ENCODE measurements at regions not wholly inside any gene's neighbourhood (a gene's known extent, or its start where the extent isn't known, plus 50 kb on each side); places are given as distances from the start of the nearest gene placed in this dataset.

GRCh38 chr15:94600505-94600904 lies 369.1 kb downstream of the MCTP2 start:
- no peak for DNase-seq (ENCODE audit: low read depth in 1 of 2, low spot score in 1 of 2)
- Histone ChIP-seq H3K4me3 (replicated peaks; ENCODE audit: insufficient read depth, low read length) (no peak overlapping the region), H3K27me3 (ENCODE audit: insufficient read depth, poor library complexity, severe bottlenecking) (peaks cover 17% of the 10 kb centered on the region), H3K27ac (replicated peaks) (no peak overlapping the region)
- TF ChIP-seq REST (IDR thresholded peaks at IDR 0.05; ENCODE audit: insufficient replicate concordance, low read depth) (no peak), POLR2AphosphoS5 (IDR thresholded peaks at IDR 0.05; ENCODE audit: low read depth) (no peak), SPI1 (IDR thresholded peaks at IDR 0.05; ENCODE audit: borderline replicate concordance, low read depth) (no peak)

- TF ChIP-seq GABPA (IDR thresholded peaks at IDR 0.05; ENCODE audit: low read depth) = no peak
- no peak for TF ChIP-seq CTCF (IDR thresholded peaks at IDR 0.05; ENCODE audit: insufficient read depth, low read length)
- no peak for TF ChIP-seq REST (IDR thresholded peaks at IDR 0.05; ENCODE audit: insufficient replicate concordance, low read depth)
- no peak for TF ChIP-seq SPI1 (IDR thresholded peaks at IDR 0.05; ENCODE audit: borderline replicate concordance, low read depth)
- TF ChIP-seq POLR2AphosphoS5 (IDR thresholded peaks at IDR 0.05; ENCODE audit: low read depth) = no peak
- no peak overlapping the region for H3K27ac ChIP-seq (replicated peaks)
- DNase-seq (ENCODE audit: low read depth in 1 of 2, low spot score in 1 of 2) = no peak
- peaks cover 18% of the 10 kb centered on the region for H3K27me3 ChIP-seq (ENCODE audit: insufficient read depth, poor library complexity, severe bottlenecking)
- H3K4me3 ChIP-seq (replicated peaks; ENCODE audit: insufficient read depth, low read length) = no peak overlapping the region
Measured at GRCh38 chr15:94602754-94603470, 371.6 kb downstream of the MCTP2 start.

GRCh38 chr15:94606286-94606685 lies 374.9 kb downstream of the MCTP2 start:
- H3K27me3 ChIP-seq (ENCODE audit: insufficient read depth, poor library complexity, severe bottlenecking) = peaks cover 25% of the 10 kb centered on the region
- DNase-seq (ENCODE audit: low read depth in 1 of 2, low spot score in 1 of 2) = no peak
- no peak for TF ChIP-seq SPI1 (IDR thresholded peaks at IDR 0.05; ENCODE audit: borderline replicate concordance, low read depth)
- no peak for TF ChIP-seq REST (IDR thresholded peaks at IDR 0.05; ENCODE audit: insufficient replicate concordance, low read depth)
- TF ChIP-seq GABPA (IDR thresholded peaks at IDR 0.05; ENCODE audit: low read depth) = no peak
- TF ChIP-seq CTCF (IDR thresholded peaks at IDR 0.05; ENCODE audit: insufficient read depth, low read length) = no peak
- no peak overlapping the region for H3K27ac ChIP-seq (replicated peaks)
- H3K4me3 ChIP-seq (replicated peaks; ENCODE audit: insufficient read depth, low read length) = no peak overlapping the region
